OCI-LY7 (cell line): ENCODE measurements at regions not wholly inside any gene's neighbourhood (a gene's known extent, or its start where the extent isn't known, plus 50 kb on each side); places are given as distances from the start of the nearest gene placed in this dataset.

Source experiments
- BruUV-seq: library from RNA; stranded (reverse); fragments of 400-500 nt; replicated peaks from 2 replicates; lab custom pipeline; 2021; lab: Mats Ljungman, UMichigan
- CTCF ChIA-PET: fragments of 300-600 bp; sonication (Branson Sonifier 250); formaldehyde crosslinking; loops from one replicate; lab custom pipeline; 2022; ENCODE audit warnings: antibody characterized with exemption; ENCODE audit not compliant: unreplicated experiment; lab: Charles Lee
- POLR2A ChIA-PET: fragments of 300-600 bp; sonication (Branson Sonifier 250); formaldehyde crosslinking; loops from one replicate; lab custom pipeline; 2022; ENCODE audit warnings: antibody characterized with exemption; lab: Charles Lee
- DNase-seq: peaks from one replicate; pipeline ENCODE4 v3.0.0-alpha.2; 2015; ENCODE audit warnings: low spot score
- H2AFZ ChIP-seq: fragments of 200-600 bp; sonication (generic), shearing (Covaris generic); 2 replicates; pipeline ENCODE4 v1.6.1; 2014; ENCODE audit warnings: mild to moderate bottlenecking, antibody characterized with exemption, low read length, moderate library complexity
- H3K27ac ChIP-seq: fragments of 200-600 bp; sonication (generic); 2 replicates; pipeline ENCODE4 v1.5.1; 2014; ENCODE audit warnings: mixed run types, low read depth, mild to moderate bottlenecking, moderate library complexity, low read length, inconsistent platforms; ENCODE audit not compliant: poor library complexity, severe bottlenecking
- H3K36me3 ChIP-seq: fragments of 200-600 bp; sonication (generic); 2 replicates; pipeline ENCODE4 v1.6.1; 2014; ENCODE audit warnings: mild to moderate bottlenecking, antibody characterized with exemption, low read length, moderate library complexity, mixed read lengths; ENCODE audit not compliant: insufficient read depth
- H3K4me1 ChIP-seq: fragments of 200-600 bp; sonication (generic); 2 replicates; pipeline ENCODE4 v1.5.1; 2014; ENCODE audit warnings: mild to moderate bottlenecking, low read length; ENCODE audit not compliant: insufficient read depth, poor library complexity, severe bottlenecking
- H3K4me2 ChIP-seq: fragments of 200-600 bp; sonication (generic); 2 replicates; pipeline ENCODE4 v1.6.1; 2014; ENCODE audit warnings: mild to moderate bottlenecking, low read length
- H3K4me3 ChIP-seq: fragments of 200-600 bp; sonication (generic); 2 replicates; pipeline ENCODE4 v1.5.1; 2014; ENCODE audit warnings: mild to moderate bottlenecking, low read depth, low read length; ENCODE audit not compliant: poor library complexity, severe bottlenecking
- H3K79me2 ChIP-seq: fragments of 200-600 bp; sonication (generic); 2 replicates; pipeline ENCODE4 v1.6.1; 2016; ENCODE audit warnings: low read depth, mild to moderate bottlenecking, low read length, moderate library complexity, mixed read lengths; ENCODE audit not compliant: insufficient read depth
- H3K9me2 ChIP-seq: fragments of 200-600 bp; sonication (generic); 2 replicates; pipeline ENCODE4 v1.6.1; 2016; ENCODE audit warnings: mild to moderate bottlenecking, low read length, mixed read lengths; ENCODE audit not compliant: insufficient read depth
- H3K9me3 ChIP-seq: fragments of 200-600 bp; sonication (generic); 2 replicates; pipeline ENCODE4 v1.6.1; 2014; ENCODE audit warnings: mild to moderate bottlenecking, mixed run types, low read length, mixed read lengths
- H4K20me1 ChIP-seq: fragments of 200-600 bp; sonication (generic); 2 replicates; pipeline ENCODE4 v1.6.1; 2014; ENCODE audit warnings: mild to moderate bottlenecking, antibody characterized with exemption, low read length, moderate library complexity, mixed read lengths; ENCODE audit not compliant: insufficient read depth
- CTCF ChIP-seq: fragments of 200-600 bp; sonication (generic); conservative IDR thresholded peaks from 2 replicates; pipeline ENCODE4 v1.5.1; 2014; ENCODE audit warnings: mild to moderate bottlenecking, antibody characterized with exemption, low read length, moderate library complexity, mixed read lengths
- EZH2phosphoT487 ChIP-seq: fragments of 200-600 bp; sonication (generic); IDR thresholded peaks from 2 replicates; pipeline ENCODE4 v1.6.1; 2018; ENCODE audit warnings: low read depth, borderline replicate concordance, mild to moderate bottlenecking, mixed run types, antibody characterized with exemption, low read length, moderate library complexity, mixed read lengths
- intact Hi-C: fragments of 100-400 bp; cut with micrococcal nuclease; formaldehyde crosslinking; loops from one replicate; pipeline ENCODE4 v1.10.0; 2022; ENCODE audit not compliant: unreplicated experiment

GRCh38 chr4:106764774-106765173, 271.3 kb downstream of the DKK2 start:
- no peaks in the 10 kb centered on the region for H4K20me1 ChIP-seq
- no peak for DNase-seq
- no peak overlapping the region for H3K27ac ChIP-seq
- TF ChIP-seq EZH2phosphoT487 (no peak), CTCF (no peak)
- no peak overlapping the region for H3K4me2 ChIP-seq
- no peaks in the 10 kb centered on the region for H3K79me2 ChIP-seq
- no TSS peak for BruUV-seq
- intact Hi-C loops = no loop called here
- no peak overlapping the region for H2AFZ ChIP-seq
- no peaks in the 10 kb centered on the region for H3K36me3 ChIP-seq
- H3K4me3 ChIP-seq = no peak overlapping the region
- no peaks in the 10 kb centered on the region for H3K9me3 ChIP-seq
- no peaks in the 10 kb centered on the region for H3K4me1 ChIP-seq
- H3K9me2 ChIP-seq = no peaks in the 10 kb centered on the region
- POLR2A ChIA-PET = no interaction called here
- CTCF ChIA-PET = no interaction called here

- Histone ChIP-seq H3K79me2 (no peaks in the 10 kb centered on the region), H3K9me3 (no peaks in the 10 kb centered on the region), H2AFZ (no peak overlapping the region), H3K4me2 (no peak overlapping the region), H3K4me3 (no peak overlapping the region), H3K27ac (no peak overlapping the region), H4K20me1 (no peaks in the 10 kb centered on the region), H3K4me1 (no peaks in the 10 kb centered on the region), H3K9me2 (no peaks in the 10 kb centered on the region), H3K36me3 (no peaks in the 10 kb centered on the region)
- TF ChIP-seq CTCF = no peak
- no peak for TF ChIP-seq EZH2phosphoT487
- DNase-seq = no peak
- ChIA-PET CTCF (no interaction called here), POLR2A (interaction anchor here (0.6 to 1.2 kb wide), 3 partner anchors 29 to 81 kb away, joined by 3 to 7 read pairs (median 3); no protein-coding TSS in a partner anchor)
- intact Hi-C loops = no loop called here
- no TSS peak for BruUV-seq
Measured at GRCh38 chr4:106762666-106763443, 273.3 kb downstream of the DKK2 start.

GRCh38 chr4:106753426-106753825, 282.7 kb downstream of the DKK2 start:
- no peaks in the 10 kb centered on the region for H3K4me1 ChIP-seq
- H3K4me3 ChIP-seq = no peak overlapping the region
- POLR2A ChIA-PET = no interaction called here
- intact Hi-C loops = no loop called here
- H3K9me3 ChIP-seq = no peaks in the 10 kb centered on the region
- H2AFZ ChIP-seq = no peak overlapping the region
- DNase-seq = no peak
- no peaks in the 10 kb centered on the region for H4K20me1 ChIP-seq
- H3K36me3 ChIP-seq = no peaks in the 10 kb centered on the region
- CTCF ChIA-PET = no interaction called here
- TF ChIP-seq EZH2phosphoT487 (no peak), CTCF (no peak)
- no TSS peak for BruUV-seq
- no peak overlapping the region for H3K4me2 ChIP-seq
- H3K9me2 ChIP-seq = no peaks in the 10 kb centered on the region
- H3K27ac ChIP-seq = no peak overlapping the region
- H3K79me2 ChIP-seq = no peaks in the 10 kb centered on the region
